ENCODE measurements at regions not wholly inside any gene's neighbourhood (a gene's known extent, or its start where the extent isn't known, plus 50 kb on each side); places are given as distances from the start of the nearest gene placed in this dataset.

DNA sequence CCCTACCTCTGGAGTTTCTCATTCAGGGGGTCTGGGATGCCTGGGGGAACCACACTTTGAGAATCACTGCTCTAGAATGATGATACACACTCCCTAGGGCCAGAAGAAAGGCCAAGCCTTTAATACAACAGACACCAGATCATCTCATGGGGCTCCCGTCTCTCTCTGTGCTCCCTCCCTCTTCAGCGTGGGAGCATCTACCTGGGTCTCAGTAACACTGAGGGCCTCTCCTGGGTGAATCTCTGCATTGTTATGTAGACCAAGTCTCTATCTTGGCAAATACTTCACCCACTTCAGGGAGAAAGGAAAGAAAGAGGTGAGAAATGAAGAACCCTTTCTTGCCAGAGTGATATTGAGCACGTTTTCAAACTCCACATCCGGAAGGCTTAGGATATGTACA is 65.4 kb upstream of the KCNK12 start:
- Histone ChIP-seq H3K4me1 (peaks cover 0 to 9% (median 9%) of the 10 kb centered on the region in 4 donors), H3K9me3 (no peaks in the 10 kb centered on the region), H3K4me3 (no peak overlapping the region), H3K27ac (no peak overlapping the region), H3K27me3 (no peaks in the 10 kb centered on the region), H3K36me3 (no peaks in the 10 kb centered on the region)
- DNase-seq = no peak
- intact Hi-C loops (cut with DNase I; ENCODE audit: low total_unique reads) = no loop called here
- TF ChIP-seq, protein P1, sequence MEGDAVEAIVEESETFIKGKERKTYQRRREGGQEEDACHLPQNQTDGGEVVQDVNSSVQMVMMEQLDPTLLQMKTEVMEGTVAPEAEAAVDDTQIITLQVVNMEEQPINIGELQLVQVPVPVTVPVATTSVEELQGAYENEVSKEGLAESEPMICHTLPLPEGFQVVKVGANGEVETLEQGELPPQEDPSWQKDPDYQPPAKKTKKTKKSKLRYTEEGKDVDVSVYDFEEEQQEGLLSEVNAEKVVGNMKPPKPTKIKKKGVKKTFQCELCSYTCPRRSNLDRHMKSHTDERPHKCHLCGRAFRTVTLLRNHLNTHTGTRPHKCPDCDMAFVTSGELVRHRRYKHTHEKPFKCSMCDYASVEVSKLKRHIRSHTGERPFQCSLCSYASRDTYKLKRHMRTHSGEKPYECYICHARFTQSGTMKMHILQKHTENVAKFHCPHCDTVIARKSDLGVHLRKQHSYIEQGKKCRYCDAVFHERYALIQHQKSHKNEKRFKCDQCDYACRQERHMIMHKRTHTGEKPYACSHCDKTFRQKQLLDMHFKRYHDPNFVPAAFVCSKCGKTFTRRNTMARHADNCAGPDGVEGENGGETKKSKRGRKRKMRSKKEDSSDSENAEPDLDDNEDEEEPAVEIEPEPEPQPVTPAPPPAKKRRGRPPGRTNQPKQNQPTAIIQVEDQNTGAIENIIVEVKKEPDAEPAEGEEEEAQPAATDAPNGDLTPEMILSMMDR (IDR thresholded peaks at IDR 0.05) = no peak

DNA sequence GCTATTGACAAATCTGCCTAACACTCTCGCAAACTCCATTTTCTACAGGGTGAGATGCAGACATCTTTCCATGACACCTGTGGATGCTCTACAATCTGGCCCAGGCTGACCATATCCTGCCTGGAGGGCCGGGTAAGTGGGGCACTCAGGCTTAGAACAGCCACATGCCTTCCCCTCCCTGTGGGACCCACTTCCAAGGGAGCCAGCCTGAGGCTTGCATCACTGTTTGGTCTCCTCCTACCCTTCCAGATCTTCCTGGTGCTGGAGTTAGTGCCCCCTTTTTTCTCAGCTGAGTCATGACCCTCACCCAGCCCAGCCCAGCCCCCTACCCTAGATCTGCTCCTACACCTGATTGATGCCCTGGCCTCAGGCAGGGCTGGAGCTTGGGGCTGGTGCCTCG is 62.0 kb upstream of the KCNK12 start:
- Histone ChIP-seq H3K27ac (no peak overlapping the region), H3K9me3 (no peaks in the 10 kb centered on the region), H3K4me1 (peaks cover 0 to 9% (median 9%) of the 10 kb centered on the region in 4 donors), H3K4me3 (no peak overlapping the region), H3K27me3 (no peaks in the 10 kb centered on the region), H3K36me3 (no peaks in the 10 kb centered on the region)
- TF ChIP-seq, protein P1 (IDR thresholded peaks at IDR 0.05) = no peak
- intact Hi-C loops (cut with DNase I; ENCODE audit: low total_unique reads) = no loop called here
- DNase-seq = no peak

DNA sequence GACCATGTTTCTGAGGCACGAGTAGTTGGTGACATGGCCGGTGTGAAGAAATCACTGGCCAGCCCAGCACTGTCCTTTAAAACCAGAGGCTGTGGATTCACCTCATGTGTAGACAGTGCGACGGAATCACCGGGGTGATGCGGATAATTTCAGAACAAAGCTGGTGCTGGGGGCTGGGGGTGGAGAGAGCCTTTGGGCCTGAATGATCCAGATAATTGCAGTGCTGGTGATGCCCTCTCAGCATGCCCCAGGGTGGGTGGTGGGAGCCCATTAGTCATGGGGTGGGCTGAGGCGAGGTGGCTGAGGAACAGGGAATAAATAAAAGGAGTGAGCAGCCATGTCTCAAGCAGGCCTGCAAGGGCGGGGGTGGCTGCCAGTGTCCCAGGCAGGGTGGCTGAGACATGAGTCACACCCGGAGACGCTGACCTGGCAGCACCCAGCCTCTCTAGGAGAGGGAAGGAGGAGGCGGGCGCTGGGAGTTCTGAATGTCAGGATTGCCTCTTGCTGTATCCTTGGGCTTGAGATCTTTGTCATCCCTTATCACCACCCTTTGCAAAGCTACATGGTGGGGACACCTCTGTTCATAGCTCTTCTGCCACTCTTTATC is 61.1 kb upstream of the KCNK12 start:
- Histone ChIP-seq H3K4me3 (no peak overlapping the region), H3K27ac (no peak overlapping the region), H3K4me1 (peaks cover 0 to 9% (median 9%) of the 10 kb centered on the region in 4 donors), H3K9me3 (no peaks in the 10 kb centered on the region), H3K27me3 (no peaks in the 10 kb centered on the region), H3K36me3 (no peaks in the 10 kb centered on the region)
- intact Hi-C loops (cut with DNase I; ENCODE audit: low total_unique reads) = no loop called here
- TF ChIP-seq, protein P1 (IDR thresholded peaks at IDR 0.05) = no peak
- peak; percentile 35 to 78 for DNase-seq

DNA sequence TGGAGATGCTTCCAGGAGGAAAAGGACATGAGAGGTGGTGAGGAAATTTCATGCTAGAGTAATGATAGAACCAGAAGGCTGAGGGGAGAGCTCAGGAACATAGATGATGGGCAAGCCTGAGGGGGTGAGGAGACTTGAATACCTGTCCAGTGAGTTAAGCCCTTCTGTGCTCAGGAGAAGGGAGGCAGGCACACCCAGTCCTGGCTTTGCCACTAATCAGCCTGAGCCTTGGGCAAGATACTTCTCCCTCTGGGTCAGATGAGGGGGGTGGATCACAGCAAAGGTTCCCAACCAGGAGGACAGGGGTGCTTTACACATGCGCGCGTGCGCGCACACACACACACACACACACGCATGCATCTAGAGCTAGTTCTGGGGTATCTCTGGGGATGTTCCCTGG is 60.5 kb upstream of the KCNK12 start:
- H3K4me3 ChIP-seq = no peak overlapping the region
- no peaks in the 10 kb centered on the region for H3K27me3 ChIP-seq
- no peak for DNase-seq
- TF ChIP-seq, protein P1 (IDR thresholded peaks at IDR 0.05) = no peak
- intact Hi-C loops (cut with DNase I; ENCODE audit: low total_unique reads) = no loop called here
- no peak overlapping the region for H3K27ac ChIP-seq
- H3K4me1 ChIP-seq = peaks cover 0 to 9% (median 9%) of the 10 kb centered on the region in 4 donors
- no peaks in the 10 kb centered on the region for H3K36me3 ChIP-seq
- no peaks in the 10 kb centered on the region for H3K9me3 ChIP-seq

DNA sequence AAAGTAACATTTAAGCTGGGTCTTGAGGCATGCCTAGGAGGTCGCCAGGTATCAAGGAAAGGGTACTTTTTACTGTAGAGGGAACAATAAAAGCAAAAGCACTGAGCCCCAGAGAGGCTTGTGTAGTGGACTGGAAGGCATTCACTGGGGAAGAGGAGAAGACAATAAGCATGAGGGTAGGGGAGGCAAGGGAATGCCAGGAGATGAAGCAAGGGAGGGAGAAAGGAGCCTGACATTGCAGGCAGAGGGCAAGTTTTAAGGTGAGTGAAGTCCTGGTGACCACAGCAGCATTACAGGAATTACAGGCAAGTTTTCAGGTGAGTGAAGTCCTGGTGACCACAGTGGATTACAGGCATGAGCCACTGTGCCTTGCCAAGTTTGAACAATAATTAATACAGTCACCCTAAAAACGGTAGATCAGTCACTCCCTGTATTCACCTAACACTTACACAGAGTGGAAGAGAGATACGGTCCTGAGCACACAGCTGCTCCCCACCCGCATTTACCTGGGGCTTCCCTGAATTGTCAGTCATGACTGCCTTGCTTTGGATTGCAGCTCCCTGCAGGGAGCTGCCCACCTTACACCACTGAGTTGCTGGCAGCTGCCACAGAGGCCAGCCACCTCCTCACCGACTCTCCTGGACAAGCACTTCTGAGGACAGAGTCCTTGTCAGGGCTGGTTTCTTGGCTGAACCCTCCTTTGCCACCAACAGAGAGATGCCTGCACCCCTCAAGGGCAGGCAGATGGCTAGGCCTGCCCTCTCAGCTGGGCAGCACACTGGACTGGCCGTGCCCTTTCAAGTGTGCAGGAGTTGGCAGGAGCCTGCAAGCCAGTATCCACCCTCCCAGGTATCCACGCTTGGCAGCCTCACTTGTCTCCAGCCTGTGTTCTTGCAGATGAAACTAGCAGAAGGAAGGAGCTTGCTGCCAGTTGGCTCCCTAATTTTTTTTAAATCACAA is 59.0 kb upstream of the KCNK12 start:
- intact Hi-C loops (cut with DNase I; ENCODE audit: low total_unique reads) = no loop called here
- Histone ChIP-seq H3K27me3 (no peaks in the 10 kb centered on the region), H3K27ac (no peak overlapping the region), H3K4me1 (peaks cover 0 to 9% (median 9%) of the 10 kb centered on the region in 4 donors), H3K36me3 (no peaks in the 10 kb centered on the region), H3K4me3 (no peak overlapping the region), H3K9me3 (no peaks in the 10 kb centered on the region)
- TF ChIP-seq, protein P1 (IDR thresholded peaks at IDR 0.05) = no peak
- DNase-seq = no peak
